Sigmoid colon (tissue), 4 donors: ENCODE measurements at regions not wholly inside any gene's neighbourhood (a gene's known extent, or its start where the extent isn't known, plus 50 kb on each side); places are given as distances from the start of the nearest gene placed in this dataset.

Experiments
- CTCF ChIP-seq, 4 experiments: fragments of 450-650 bp in 3 of 4; fragments of 200-600 bp in 1 of 4; IDR thresholded peaks; one replicate each; pipeline ENCODE4 v1.5.1; 2016 to 2019; ENCODE audit warnings: antibody characterized with exemption in 4 of 4, mild to moderate bottlenecking in 3 of 4, moderate library complexity in 2 of 4
- EP300 ChIP-seq, 4 donors: sonication (generic); formaldehyde crosslinking; IDR thresholded peaks; one replicate each; pipeline ENCODE4 v1.6.1; 2017; ENCODE audit warnings: antibody characterized with exemption in 4 of 4
- POLR2A ChIP-seq, 2 donors: fragments of 450-650 bp; IDR thresholded peaks; one replicate each; pipeline ENCODE4 v1.6.1; 2016; ENCODE audit warnings: antibody characterized with exemption in 2 of 2, mild to moderate bottlenecking in 2 of 2, moderate library complexity in 2 of 2

- no peak for TF ChIP-seq CTCF (IDR thresholded peaks at IDR 0.05)
- no peak for TF ChIP-seq EP300 (IDR thresholded peaks at IDR 0.05)
- TF ChIP-seq POLR2A (IDR thresholded peaks at IDR 0.05) = no peak
These were observed 1018.2 kb upstream of the PRMT6 start for GRCh38 chr1:106038260-106038659.
